Liver (tissue), 8 donors: ENCODE measurements at regions not wholly inside any gene's neighbourhood (a gene's known extent, or its start where the extent isn't known, plus 50 kb on each side); places are given as distances from the start of the nearest gene placed in this dataset.

Experiments
- DNase-seq: peaks from one replicate; pipeline ENCODE4 v3.0.0-alpha.2; 2017; ENCODE audit warnings: low spot score
- H3K27ac ChIP-seq, 2 donors: one replicate each; pipeline ENCODE4 v1.7.0; 2013; ENCODE audit warnings: inconsistent platforms in 2 of 2, low read length in 2 of 2, control low read depth in 1 of 2, low read depth in 1 of 2, mild to moderate bottlenecking in 1 of 2
- H3K27me3 ChIP-seq, 4 donors: one replicate each; pipeline versions ENCODE4 v1.6.1 to v1.7.0; 2013; ENCODE audit warnings: low read length in 3 of 4, inconsistent platforms in 1 of 4, mild to moderate bottlenecking in 1 of 4, moderate library complexity in 1 of 4; ENCODE audit not compliant: control insufficient read depth in 4 of 4, insufficient read depth in 4 of 4
- H3K36me3 ChIP-seq, 4 donors: one replicate each; pipeline versions ENCODE4 v1.6.1 to v1.7.0; 2013; ENCODE audit warnings: low read length in 3 of 4, mild to moderate bottlenecking in 3 of 4, low read depth in 1 of 4, moderate library complexity in 1 of 4; ENCODE audit not compliant: control insufficient read depth in 4 of 4, insufficient read depth in 3 of 4
- H3K4me1 ChIP-seq, 4 donors: one replicate each; pipeline versions ENCODE4 v1.6.1 to v1.7.0; 2013; ENCODE audit warnings: low read length in 3 of 4, mild to moderate bottlenecking in 3 of 4, moderate library complexity in 1 of 4; ENCODE audit not compliant: control insufficient read depth in 4 of 4, insufficient read depth in 4 of 4
- H3K4me3 ChIP-seq, 3 donors: one replicate each; pipeline versions ENCODE4 v1.6.1 to v1.7.0; 2013; ENCODE audit warnings: low read length in 3 of 3, control low read depth in 1 of 3, low read depth in 1 of 3, mild to moderate bottlenecking in 1 of 3
- H3K9ac ChIP-seq, 2 donors: one replicate each; pipeline ENCODE4 v1.7.0; 2013; ENCODE audit warnings: low read length in 2 of 2, mild to moderate bottlenecking in 2 of 2, moderate library complexity in 2 of 2, control low read depth in 1 of 2, low read depth in 1 of 2
- H3K9me3 ChIP-seq, 4 donors: one replicate each; pipeline versions ENCODE4 v1.6.1 to v1.7.0; 2013; ENCODE audit warnings: low read length in 3 of 4; ENCODE audit not compliant: control insufficient read depth in 4 of 4
- ATF3 ChIP-seq: IDR thresholded peaks from 2 replicates; pipeline ENCODE4 v1.6.1; 2016; ENCODE audit warnings: antibody characterized with exemption
- CTCF ChIP-seq: fragments of 150-350 bp; IDR thresholded peaks from 2 replicates; pipeline ENCODE4 v1.5.1; 2017; ENCODE audit warnings: improper control_type of control experiment, low read depth, low read length; ENCODE audit not compliant: missing input control
- EGR1 ChIP-seq, 2 donors: IDR thresholded peaks; 2 replicates each; pipeline ENCODE4 v1.6.1; 2016 to 2018; ENCODE audit warnings: antibody characterized with exemption in 2 of 2, low read depth in 2 of 2
- FOXA1 ChIP-seq: IDR thresholded peaks from 2 replicates; pipeline ENCODE4 v1.6.1; 2016; ENCODE audit warnings: antibody characterized with exemption
- GABPA ChIP-seq, 2 donors: IDR thresholded peaks in 1 of 2; conservative IDR thresholded peaks in 1 of 2; 2 replicates each; pipeline ENCODE4 v1.6.1; 2016; ENCODE audit warnings: antibody characterized with exemption in 2 of 2, mild to moderate bottlenecking in 1 of 2, moderate library complexity in 1 of 2
- HNF4A ChIP-seq, 2 donors: conservative IDR thresholded peaks; 2 replicates each; pipeline ENCODE4 v1.6.1; 2016; ENCODE audit warnings: antibody characterized with exemption in 2 of 2, mild to moderate bottlenecking in 2 of 2
- HNF4G ChIP-seq: IDR thresholded peaks from 2 replicates; pipeline ENCODE4 v1.6.1; 2016; ENCODE audit warnings: antibody characterized with exemption
- JUND ChIP-seq, 2 donors: IDR thresholded peaks; 2 replicates each; pipeline ENCODE4 v1.6.1; 2016; ENCODE audit warnings: antibody characterized with exemption in 2 of 2
- MAX ChIP-seq: IDR thresholded peaks from 2 replicates; pipeline ENCODE4 v1.6.1; 2016; ENCODE audit warnings: antibody characterized with exemption
- NR2F2 ChIP-seq: IDR thresholded peaks from 2 replicates; pipeline ENCODE4 v1.6.1; 2016; ENCODE audit warnings: antibody characterized with exemption
- RAD21 ChIP-seq, 2 donors: IDR thresholded peaks; 2 replicates each; pipeline ENCODE4 v1.6.1; 2016; ENCODE audit warnings: antibody characterized with exemption in 2 of 2, mild to moderate bottlenecking in 2 of 2
- REST ChIP-seq: IDR thresholded peaks from 2 replicates; pipeline ENCODE4 v1.6.1; 2016; ENCODE audit warnings: antibody characterized with exemption, mild to moderate bottlenecking
- RXRA ChIP-seq, 2 donors: IDR thresholded peaks; 2 replicates each; pipeline ENCODE4 v1.6.1; 2017 to 2018; ENCODE audit warnings: antibody characterized with exemption in 2 of 2, mild to moderate bottlenecking in 1 of 2
- SP1 ChIP-seq: IDR thresholded peaks from 2 replicates; pipeline ENCODE4 v1.6.1; 2018; ENCODE audit warnings: antibody characterized with exemption, mild to moderate bottlenecking
- TAF1 ChIP-seq: conservative IDR thresholded peaks from 2 replicates; pipeline ENCODE4 v1.6.1; 2016; ENCODE audit warnings: antibody characterized with exemption, mild to moderate bottlenecking
- YY1 ChIP-seq: IDR thresholded peaks from 2 replicates; pipeline ENCODE4 v1.6.1; 2016; ENCODE audit warnings: antibody characterized with exemption, mild to moderate bottlenecking
- ZBTB33 ChIP-seq: IDR thresholded peaks from 2 replicates; pipeline ENCODE4 v1.6.1; 2016; ENCODE audit warnings: antibody characterized with exemption
- WGBS: extraction: QIAGEN DNeasy Blood & Tissue Kit; methylation state at CpG from one replicate; pipeline ENCODE4 v1.1.7; 2013; 5-methylcytosine and 5-hydroxymethylcytosine counted together
- donor health status: healthy.
- donor health status: healthy.
- donor health status: healthy.
- donor health status: healthy.
- donor health status: healthy.

GRCh38 chr4:10299601-10300000, 157.6 kb downstream of the ZNF518B start:
- no peak overlapping the region for H3K4me3 ChIP-seq
- no peak overlapping the region for H3K27ac ChIP-seq
- no peaks in the 10 kb centered on the region for H3K27me3 ChIP-seq
- H3K9ac ChIP-seq = no peak overlapping the region
- H3K4me1 ChIP-seq = no peaks in the 10 kb centered on the region
- TF ChIP-seq FOXA1 (no peak), CTCF (no peak), SP1 (no peak), RXRA (IDR thresholded peaks at IDR 0.05) (no peak), REST (no peak), GABPA (IDR thresholded peaks at IDR 0.05 in 1 of 2, conservative IDR thresholded peaks at IDR 0.05 in 1 of 2) (no peak), EGR1 (IDR thresholded peaks at IDR 0.05; ENCODE audit: low read depth in 2 of 2) (no peak), YY1 (no peak), TAF1 (no peak), ATF3 (no peak), MAX (no peak), JUND (IDR thresholded peaks at IDR 0.05) (no peak), HNF4A (conservative IDR thresholded peaks at IDR 0.05) (no peak), RAD21 (IDR thresholded peaks at IDR 0.05) (no peak), ZBTB33 (no peak), NR2F2 (no peak), HNF4G (no peak)
- H3K9me3 ChIP-seq = no peaks in the 10 kb centered on the region
- 72% methylated on average over 3 of the region's 3 CpGs for WGBS
- DNase-seq = no peak
- H3K36me3 ChIP-seq = no peaks in the 10 kb centered on the region

- WGBS = 91% methylated on average over 3 of the region's 3 CpGs
- no peaks in the 10 kb centered on the region for H3K36me3 ChIP-seq
- no peak overlapping the region for H3K4me3 ChIP-seq
- no peak for DNase-seq
- TF ChIP-seq MAX = no peak
- no peak for TF ChIP-seq EGR1 (IDR thresholded peaks at IDR 0.05; ENCODE audit: low read depth in 2 of 2)
- no peak for TF ChIP-seq YY1
- TF ChIP-seq GABPA (IDR thresholded peaks at IDR 0.05 in 1 of 2, conservative IDR thresholded peaks at IDR 0.05 in 1 of 2) = no peak
- TF ChIP-seq JUND (IDR thresholded peaks at IDR 0.05) = no peak
- no peak for TF ChIP-seq HNF4G
- TF ChIP-seq CTCF = no peak
- TF ChIP-seq SP1 = no peak
- TF ChIP-seq ATF3 = no peak
- H3K4me1 ChIP-seq = no peaks in the 10 kb centered on the region
- H3K27ac ChIP-seq = no peak overlapping the region
- H3K9ac ChIP-seq = no peak overlapping the region
- H3K27me3 ChIP-seq = no peaks in the 10 kb centered on the region
- no peaks in the 10 kb centered on the region for H3K9me3 ChIP-seq
These were observed 158.5 kb downstream of the ZNF518B start for GRCh38 chr4:10298681-10299080.
